C4-2B (cell line): ENCODE measurements at regions not wholly inside any gene's neighbourhood (a gene's known extent, or its start where the extent isn't known, plus 50 kb on each side); places are given as distances from the start of the nearest gene placed in this dataset.

Source experiments
- H3K27ac ChIP-seq: fragments of 450-650 bp; 2 replicates; pipeline ENCODE4 v1.5.1; 2017
- CTCF ChIP-seq: fragments of 450-650 bp; conservative IDR thresholded peaks from 2 replicates; pipeline ENCODE4 v1.5.1; 2017; ENCODE audit warnings: mild to moderate bottlenecking
- ZFX ChIP-seq: fragments of 450-650 bp; IDR thresholded peaks from 2 replicates; pipeline ENCODE4 v1.6.1; 2017

GRCh38 chr17:43333433-43333943 is 65.3 kb upstream of the ARL4D start:
- H3K27ac ChIP-seq = no peak overlapping the region
- TF ChIP-seq ZFX (no peak), CTCF (no peak)

- no peak overlapping the region for H3K27ac ChIP-seq
- TF ChIP-seq CTCF (no peak), ZFX (no peak)
These were observed 66.6 kb upstream of the ARL4D start for GRCh38 chr17:43332230-43332629.

- TF ChIP-seq ZFX (no peak), CTCF (peak; percentile 19; the same call in 1 of the 2 replicates)
- H3K27ac ChIP-seq = no peak overlapping the region
These were observed 67.7 kb upstream of the ARL4D start for GRCh38 chr17:43330876-43331639.

- TF ChIP-seq CTCF (no peak), ZFX (no peak)
- no peak overlapping the region for H3K27ac ChIP-seq
These were observed 69.6 kb upstream of the ARL4D start for GRCh38 chr17:43329183-43329582.

GRCh38 chr17:43328650-43329049 is 70.1 kb upstream of the ARL4D start:
- TF ChIP-seq CTCF (no peak), ZFX (no peak)
- no peak overlapping the region for H3K27ac ChIP-seq

- H3K27ac ChIP-seq = no peak overlapping the region; the same call in 1 of the 2 replicates
- TF ChIP-seq CTCF = no peak
- TF ChIP-seq ZFX = no peak
These were observed 70.9 kb upstream of the ARL4D start for GRCh38 chr17:43327834-43328420.

GRCh38 chr17:43327421-43327820 is 71.4 kb upstream of the ARL4D start:
- no peak overlapping the region; the same call in 1 of the 2 replicates for H3K27ac ChIP-seq
- TF ChIP-seq CTCF (no peak), ZFX (no peak)
